ENCODE measurements at regions not wholly inside any gene's neighbourhood (a gene's known extent, or its start where the extent isn't known, plus 50 kb on each side); places are given as distances from the start of the nearest gene placed in this dataset.

- intact Hi-C loops (cut with DNase I): no loop called here
- WGBS, 3 donors: 51 to 61% (median 54%) methylated on average over 2 of the region's 2 CpGs
- no peaks in the 10 kb centered on the region for H3K27me3 ChIP-seq (ENCODE audit: insufficient read depth in 3 of 3, low read length in 2 of 3)
- no peaks in the 10 kb centered on the region for H3K4me1 ChIP-seq
- no peak overlapping the region for H3K4me3 ChIP-seq
- no peak for DNase-seq
- H3K9me3 ChIP-seq: no peaks in the 10 kb centered on the region
- no peak overlapping the region for H3K27ac ChIP-seq
- H3K36me3 ChIP-seq (ENCODE audit: insufficient read depth in 1 of 2, low read depth in 1 of 2): no peaks in the 10 kb centered on the region
- TF ChIP-seq CTCF (IDR thresholded peaks at IDR 0.05): no peak
- no peak for ATAC-seq
These were observed 712.9 kb downstream of the NSUN3 start for GRCh38 chr3:94775746-94776145.

- ATAC-seq (no peak), DNase-seq (no peak)
- Histone ChIP-seq H3K9me3 (no peaks in the 10 kb centered on the region), H3K4me1 (no peaks in the 10 kb centered on the region), H3K27ac (no peak overlapping the region), H3K27me3 (ENCODE audit: insufficient read depth in 3 of 3, low read length in 2 of 3) (no peaks in the 10 kb centered on the region), H3K4me3 (no peak overlapping the region), H3K36me3 (ENCODE audit: insufficient read depth in 1 of 2, low read depth in 1 of 2) (no peaks in the 10 kb centered on the region)
- no peak for TF ChIP-seq CTCF (IDR thresholded peaks at IDR 0.05)
- intact Hi-C loops (cut with DNase I): no loop called here
- 66 to 74% (median 71%) methylated on average over 3 of the region's 3 CpGs for WGBS, 3 donors
These were observed 713.6 kb downstream of the NSUN3 start for GRCh38 chr3:94776401-94776915.

- TF ChIP-seq CTCF (IDR thresholded peaks at IDR 0.05): no peak
- Histone ChIP-seq H3K4me3 (no peak overlapping the region), H3K27ac (no peak overlapping the region), H3K27me3 (ENCODE audit: insufficient read depth in 3 of 3, low read length in 2 of 3) (no peaks in the 10 kb centered on the region), H3K9me3 (no peaks in the 10 kb centered on the region), H3K4me1 (no peaks in the 10 kb centered on the region), H3K36me3 (ENCODE audit: insufficient read depth in 1 of 2, low read depth in 1 of 2) (no peaks in the 10 kb centered on the region)
- intact Hi-C loops (cut with DNase I): no loop called here
- DNase-seq (no peak), ATAC-seq (no peak)
- 26 to 31% (median 29%) methylated on average over 1 of the region's 1 CpG for WGBS, 3 donors
These were observed 715.4 kb downstream of the NSUN3 start for GRCh38 chr3:94778289-94778688.

GRCh38 chr3:94778814-94779494 is 716.1 kb downstream of the NSUN3 start:
- no peaks in the 10 kb centered on the region for H3K4me1 ChIP-seq
- H3K36me3 ChIP-seq (ENCODE audit: insufficient read depth in 1 of 2, low read depth in 1 of 2): no peaks in the 10 kb centered on the region
- ATAC-seq: no peak
- no peak overlapping the region for H3K4me3 ChIP-seq
- no peak for TF ChIP-seq CTCF (IDR thresholded peaks at IDR 0.05)
- DNase-seq: no peak
- intact Hi-C loops (cut with DNase I): no loop called here
- H3K27me3 ChIP-seq (ENCODE audit: insufficient read depth in 3 of 3, low read length in 2 of 3): no peaks in the 10 kb centered on the region
- no peak overlapping the region for H3K27ac ChIP-seq
- H3K9me3 ChIP-seq: no peaks in the 10 kb centered on the region
- WGBS, 3 donors: 87 to 89% (median 88%) methylated on average over 4 of the region's 4 CpGs

- no peak overlapping the region for H3K4me3 ChIP-seq
- H3K9me3 ChIP-seq: no peaks in the 10 kb centered on the region
- no peak for TF ChIP-seq CTCF (IDR thresholded peaks at IDR 0.05)
- H3K36me3 ChIP-seq (ENCODE audit: insufficient read depth in 1 of 2, low read depth in 1 of 2): no peaks in the 10 kb centered on the region
- intact Hi-C loops (cut with DNase I): no loop called here
- ATAC-seq (no peak), DNase-seq (no peak)
- H3K27me3 ChIP-seq (ENCODE audit: insufficient read depth in 3 of 3, low read length in 2 of 3): no peaks in the 10 kb centered on the region
- no peaks in the 10 kb centered on the region for H3K4me1 ChIP-seq
- H3K27ac ChIP-seq: no peak overlapping the region
- WGBS, 3 donors: 52 to 57% (median 56%) methylated on average over 1 of the region's 1 CpG
These were observed 716.8 kb downstream of the NSUN3 start for GRCh38 chr3:94779699-94780098.
